ENCODE measurements at regions not wholly inside any gene's neighbourhood (a gene's known extent, or its start where the extent isn't known, plus 50 kb on each side); places are given as distances from the start of the nearest gene placed in this dataset.

- Histone ChIP-seq H3K36me3 (ENCODE audit: insufficient read depth, low read length) (no peaks in the 10 kb centered on the region), H3K4me1 (ENCODE audit: insufficient read depth, low read length) (peaks cover 18% of the 10 kb centered on the region; the same call in 1 of the 2 replicates), H3K9me3 (ENCODE audit: control insufficient read depth, insufficient read depth, low read length) (no peaks in the 10 kb centered on the region), H3K9ac (ENCODE audit: low read depth, low read length) (no peak overlapping the region)
Measured at GRCh38 chr4:189177130-189177529, 763.5 kb upstream of the FRG1 start.

- Histone ChIP-seq H3K4me1 (ENCODE audit: insufficient read depth, low read length) (peaks cover 18% of the 10 kb centered on the region; the same call in 1 of the 2 replicates), H3K9me3 (ENCODE audit: control insufficient read depth, insufficient read depth, low read length) (no peaks in the 10 kb centered on the region), H3K9ac (ENCODE audit: low read depth, low read length) (no peak overlapping the region), H3K36me3 (ENCODE audit: insufficient read depth, low read length) (no peaks in the 10 kb centered on the region)
Measured at GRCh38 chr4:189178125-189178746, 762.4 kb upstream of the FRG1 start.

- no peak overlapping the region for H3K9ac ChIP-seq (ENCODE audit: low read depth, low read length)
- H3K9me3 ChIP-seq (ENCODE audit: control insufficient read depth, insufficient read depth, low read length): peaks cover 3% of the 10 kb centered on the region; the same call in 1 of the 2 replicates
- no peaks in the 10 kb centered on the region for H3K36me3 ChIP-seq (ENCODE audit: insufficient read depth, low read length)
- H3K4me1 ChIP-seq (ENCODE audit: insufficient read depth, low read length): peaks cover 22% of the 10 kb centered on the region
Measured at GRCh38 chr4:189185810-189186432, 754.8 kb upstream of the FRG1 start.

- no peaks in the 10 kb centered on the region for H3K36me3 ChIP-seq (ENCODE audit: insufficient read depth, low read length)
- H3K9me3 ChIP-seq (ENCODE audit: control insufficient read depth, insufficient read depth, low read length): peaks cover 3% of the 10 kb centered on the region; the same call in 1 of the 2 replicates
- H3K9ac ChIP-seq (ENCODE audit: low read depth, low read length): no peak overlapping the region
- peaks cover 22% of the 10 kb centered on the region for H3K4me1 ChIP-seq (ENCODE audit: insufficient read depth, low read length)
Measured at GRCh38 chr4:189187531-189188052, 753.1 kb upstream of the FRG1 start.

GRCh38 chr4:189198624-189199023 lies 742.0 kb upstream of the FRG1 start:
- Histone ChIP-seq H3K36me3 (ENCODE audit: insufficient read depth, low read length) (no peaks in the 10 kb centered on the region), H3K4me1 (ENCODE audit: insufficient read depth, low read length) (no peaks in the 10 kb centered on the region; the same call in none of the 2 replicates), H3K9ac (ENCODE audit: low read depth, low read length) (no peak overlapping the region), H3K9me3 (ENCODE audit: control insufficient read depth, insufficient read depth, low read length) (no peaks in the 10 kb centered on the region)

GRCh38 chr4:189200353-189200752 lies 740.3 kb upstream of the FRG1 start:
- Histone ChIP-seq H3K9ac (ENCODE audit: low read depth, low read length) (no peak overlapping the region), H3K9me3 (ENCODE audit: control insufficient read depth, insufficient read depth, low read length) (no peaks in the 10 kb centered on the region), H3K4me1 (ENCODE audit: insufficient read depth, low read length) (no peaks in the 10 kb centered on the region; the same call in none of the 2 replicates), H3K36me3 (ENCODE audit: insufficient read depth, low read length) (no peaks in the 10 kb centered on the region)

- H3K36me3 ChIP-seq (ENCODE audit: insufficient read depth, low read length): no peaks in the 10 kb centered on the region
- H3K9me3 ChIP-seq (ENCODE audit: control insufficient read depth, insufficient read depth, low read length): no peaks in the 10 kb centered on the region
- H3K9ac ChIP-seq (ENCODE audit: low read depth, low read length): no peak overlapping the region; the same call in 1 of the 2 replicates
- H3K4me1 ChIP-seq (ENCODE audit: insufficient read depth, low read length): no peaks in the 10 kb centered on the region; the same call in none of the 2 replicates
Measured at GRCh38 chr4:189202182-189202868, 738.3 kb upstream of the FRG1 start.

- no peak overlapping the region for H3K9ac ChIP-seq (ENCODE audit: low read depth, low read length)
- H3K4me1 ChIP-seq (ENCODE audit: insufficient read depth, low read length): no peaks in the 10 kb centered on the region; the same call in none of the 2 replicates
- H3K9me3 ChIP-seq (ENCODE audit: control insufficient read depth, insufficient read depth, low read length): no peaks in the 10 kb centered on the region
- H3K36me3 ChIP-seq (ENCODE audit: insufficient read depth, low read length): no peaks in the 10 kb centered on the region
Measured at GRCh38 chr4:189202869-189203271, 737.8 kb upstream of the FRG1 start.

- Histone ChIP-seq H3K9me3 (ENCODE audit: control insufficient read depth, insufficient read depth, low read length) (no peaks in the 10 kb centered on the region), H3K9ac (ENCODE audit: low read depth, low read length) (no peak overlapping the region), H3K4me1 (ENCODE audit: insufficient read depth, low read length) (no peaks in the 10 kb centered on the region; the same call in none of the 2 replicates), H3K36me3 (ENCODE audit: insufficient read depth, low read length) (no peaks in the 10 kb centered on the region)
Measured at GRCh38 chr4:189204616-189205015, 736.1 kb upstream of the FRG1 start.

GRCh38 chr4:189206953-189207352 lies 733.7 kb upstream of the FRG1 start:
- Histone ChIP-seq H3K36me3 (ENCODE audit: insufficient read depth, low read length) (no peaks in the 10 kb centered on the region), H3K4me1 (ENCODE audit: insufficient read depth, low read length) (no peaks in the 10 kb centered on the region; the same call in none of the 2 replicates), H3K9ac (ENCODE audit: low read depth, low read length) (no peak overlapping the region), H3K9me3 (ENCODE audit: control insufficient read depth, insufficient read depth, low read length) (no peaks in the 10 kb centered on the region)

- no peaks in the 10 kb centered on the region for H3K4me1 ChIP-seq (ENCODE audit: insufficient read depth, low read length)
- H3K9ac ChIP-seq (ENCODE audit: low read depth, low read length): no peak overlapping the region
- no peaks in the 10 kb centered on the region for H3K9me3 ChIP-seq (ENCODE audit: control insufficient read depth, insufficient read depth, low read length)
- no peaks in the 10 kb centered on the region for H3K36me3 ChIP-seq (ENCODE audit: insufficient read depth, low read length)
Measured at GRCh38 chr4:189207872-189208271, 732.8 kb upstream of the FRG1 start.

GRCh38 chr4:189215574-189215973 lies 725.1 kb upstream of the FRG1 start:
- Histone ChIP-seq H3K36me3 (ENCODE audit: insufficient read depth, low read length) (no peaks in the 10 kb centered on the region), H3K4me1 (ENCODE audit: insufficient read depth, low read length) (no peaks in the 10 kb centered on the region), H3K9ac (ENCODE audit: low read depth, low read length) (no peak overlapping the region), H3K9me3 (ENCODE audit: control insufficient read depth, insufficient read depth, low read length) (no peaks in the 10 kb centered on the region; the same call in 1 of the 2 replicates)

GRCh38 chr4:189221691-189222090 lies 719.0 kb upstream of the FRG1 start:
- Histone ChIP-seq H3K36me3 (ENCODE audit: insufficient read depth, low read length) (no peaks in the 10 kb centered on the region), H3K9me3 (ENCODE audit: control insufficient read depth, insufficient read depth, low read length) (no peaks in the 10 kb centered on the region), H3K9ac (ENCODE audit: low read depth, low read length) (no peak overlapping the region), H3K4me1 (ENCODE audit: insufficient read depth, low read length) (no peaks in the 10 kb centered on the region)

- no peak overlapping the region for H3K9ac ChIP-seq (ENCODE audit: low read depth, low read length)
- no peaks in the 10 kb centered on the region for H3K9me3 ChIP-seq (ENCODE audit: control insufficient read depth, insufficient read depth, low read length)
- no peaks in the 10 kb centered on the region for H3K4me1 ChIP-seq (ENCODE audit: insufficient read depth, low read length)
- H3K36me3 ChIP-seq (ENCODE audit: insufficient read depth, low read length): no peaks in the 10 kb centered on the region
Measured at GRCh38 chr4:189228726-189229125, 711.9 kb upstream of the FRG1 start.
